HepG2 (cell line): ENCODE measurements at regions not wholly inside any gene's neighbourhood (a gene's known extent, or its start where the extent isn't known, plus 50 kb on each side); places are given as distances from the start of the nearest gene placed in this dataset.

Experiments
- ATAC-seq: fragments of 200-7000 bp; cut with Tn5 transposase; 3 replicates; pipeline ENCODE4 v1.9.1; 2020; ENCODE audit warnings: mild to moderate bottlenecking, moderate library complexity
- BruUV-seq: library from RNA; stranded (reverse); fragments of 400-500 nt; replicated peaks from 2 replicates; lab custom pipeline; 2021; lab: Mats Ljungman, UMichigan
- CTCF ChIA-PET: fragments of 300-600 bp; formaldehyde crosslinking; extraction: SDS; loops from one replicate; lab custom pipeline; 2021; ENCODE audit warnings: low total read pairs, inconsistent platforms, low intra/inter-chr PET ratio; lab: Yijun Ruan, JAX
- POLR2A ChIA-PET: fragments of 350-600 bp; sonication (Branson Sonifier 250); formaldehyde crosslinking; loops from one replicate; lab custom pipeline; 2020; ENCODE audit warnings: antibody characterized with exemption, inconsistent platforms; lab: Yijun Ruan, JAX
- DNase-seq: peaks from one replicate; pipeline ENCODE4 v3.0.0-alpha.2; 2015; ENCODE audit warnings: low spot score
- FAIRE-seq: peaks from 3 replicates; lab custom pipeline; 2011; peaks lifted over from hg19 to GRCh38; lab: Jason Lieb, UNC
- H2AFZ ChIP-seq: one replicate; pipeline ENCODE4 v1.6.1; 2011; ENCODE audit warnings: low read length, inconsistent platforms
- H3K27ac ChIP-seq: fragments of 300-600 bp; 3 replicates; pipeline ENCODE4 v1.8.0; 2011; ENCODE audit warnings: mixed run types, mild to moderate bottlenecking, mixed read lengths, low read length, inconsistent platforms; ENCODE audit not compliant: insufficient read depth; ENCODE audit errors: extremely low read length
- H3K27me3 ChIP-seq, 2 experiments: fragments of 200-600 bp in 1 of 2; 2 replicates in 1 of 2; 3 replicates in 1 of 2; pipeline versions ENCODE4 v1.6.0 to v1.8.0; 2011; ENCODE audit warnings: low read length in 2 of 2, mild to moderate bottlenecking in 2 of 2, moderate library complexity in 2 of 2, inconsistent platforms in 1 of 2; ENCODE audit not compliant: insufficient read depth in 2 of 2, control insufficient read depth in 1 of 2
- H3K36me3 ChIP-seq, 2 experiments: fragments of 200-600 bp in 1 of 2; replicated peaks in 1 of 2; 2 replicates in 1 of 2; 3 replicates in 1 of 2; pipeline versions ENCODE4 v1.5.1 to v1.8.0; 2011; ENCODE audit warnings: low read length in 2 of 2, inconsistent platforms in 1 of 2; ENCODE audit not compliant: insufficient read depth in 2 of 2, control insufficient read depth in 1 of 2
- H3K4me1 ChIP-seq: 2 replicates; pipeline ENCODE4 v1.5.1; 2012; ENCODE audit warnings: low read length, inconsistent platforms; ENCODE audit not compliant: insufficient read depth
- H3K4me2 ChIP-seq: 2 replicates; pipeline ENCODE4 v1.6.0; 2011; ENCODE audit warnings: low read depth, low read length, inconsistent platforms
- H3K4me3 ChIP-seq, 3 experiments: fragments of 200-600 bp in 1 of 3; sonication (generic), shearing (Covaris generic) in 1 of 3; replicated peaks in 1 of 3; 2 replicates each; pipeline ENCODE4 v1.5.1; 2011 to 2016; ENCODE audit warnings: low read length in 3 of 3, inconsistent platforms in 2 of 3, low read depth in 2 of 3, mild to moderate bottlenecking in 2 of 3, control low read depth in 1 of 3, mixed read lengths in 1 of 3; ENCODE audit not compliant: insufficient read depth in 1 of 3
- H3K79me2 ChIP-seq: one replicate; pipeline ENCODE4 v1.6.1; 2011; ENCODE audit warnings: low read length, inconsistent platforms; ENCODE audit not compliant: insufficient read depth
- H3K9ac ChIP-seq: 2 replicates; pipeline ENCODE4 v1.6.0; 2011; ENCODE audit warnings: mild to moderate bottlenecking, low read depth, low read length, inconsistent platforms; ENCODE audit not compliant: insufficient read depth
- H3K9me3 ChIP-seq: 2 replicates; pipeline ENCODE4 v1.5.1; 2012; ENCODE audit warnings: mild to moderate bottlenecking, low read length
- H4K20me1 ChIP-seq: 2 replicates; pipeline ENCODE4 v1.6.0; 2011; ENCODE audit warnings: inconsistent platforms, mild to moderate bottlenecking, low read length, moderate library complexity; ENCODE audit not compliant: insufficient read depth
- BRCA1 ChIP-seq: sonication (generic); formaldehyde crosslinking; IDR thresholded peaks from 2 replicates; pipeline ENCODE4 v1.4.0; 2020; ENCODE audit warnings: missing genetic modification reagents
- EED ChIP-seq: sonication (generic); formaldehyde crosslinking; IDR thresholded peaks from 2 replicates; pipeline ENCODE4 v1.5.0; 2020; ENCODE audit warnings: mild to moderate bottlenecking, missing genetic modification reagents
- ERF ChIP-seq: IDR thresholded peaks from 2 replicates; pipeline ENCODE4 v1.6.1; 2018; ENCODE audit warnings: missing biosample characterization, missing genetic modification reagents
- MIXL1 ChIP-seq: IDR thresholded peaks from 2 replicates; pipeline ENCODE4 v1.6.1; 2016
- STAG1 ChIP-seq: sonication (generic); formaldehyde crosslinking; IDR thresholded peaks from 2 replicates; pipeline ENCODE4 v1.4.0; 2020; ENCODE audit warnings: missing genetic modification reagents
- ZIK1 ChIP-seq: sonication (generic); formaldehyde crosslinking; IDR thresholded peaks from 2 replicates; pipeline ENCODE4 v1.5.0; 2020; ENCODE audit warnings: mild to moderate bottlenecking, low read depth, missing genetic modification reagents, borderline replicate concordance
- ZNF10 ChIP-seq: sonication (generic); formaldehyde crosslinking; IDR thresholded peaks from 2 replicates; pipeline ENCODE4 v1.4.0; 2020; ENCODE audit warnings: mild to moderate bottlenecking, low read depth, missing genetic modification reagents, borderline replicate concordance
- ZNF224 ChIP-seq: sonication (generic); formaldehyde crosslinking; IDR thresholded peaks from 2 replicates; pipeline ENCODE4 v1.5.0; 2020; ENCODE audit warnings: mild to moderate bottlenecking, missing genetic modification reagents
- ZNF414 ChIP-seq: sonication (generic); formaldehyde crosslinking; IDR thresholded peaks from 2 replicates; pipeline ENCODE4 v1.5.0; 2020; ENCODE audit warnings: missing genetic modification reagents
- ZNF432 ChIP-seq: sonication (generic); formaldehyde crosslinking; IDR thresholded peaks from 2 replicates; pipeline ENCODE4 v1.5.0; 2020; ENCODE audit warnings: missing genetic modification reagents, mild to moderate bottlenecking, borderline replicate concordance
- ZNF574 ChIP-seq: sonication (generic); formaldehyde crosslinking; IDR thresholded peaks from 2 replicates; pipeline ENCODE4 v1.4.0; 2020; ENCODE audit warnings: missing genetic modification reagents
- ZNF580 ChIP-seq: IDR thresholded peaks from 2 replicates; pipeline ENCODE4 v1.6.1; 2016; ENCODE audit warnings: low read depth, borderline replicate concordance
- ZNF788 ChIP-seq: sonication (generic); formaldehyde crosslinking; IDR thresholded peaks from 2 replicates; pipeline ENCODE4 v1.5.0; 2020; ENCODE audit warnings: mild to moderate bottlenecking, missing genetic modification reagents, borderline replicate concordance
- ZNF841 ChIP-seq: sonication (generic); formaldehyde crosslinking; IDR thresholded peaks from 2 replicates; pipeline ENCODE4 v1.8.1; 2023; ENCODE audit warnings: missing genetic modification reagents, borderline replicate concordance
- WGBS: methylation state at CpG from one replicate; pipeline ENCODE4 v1.1.6; 2017; ENCODE audit warnings: low lambda C conversion rate; 5-methylcytosine and 5-hydroxymethylcytosine counted together
- in situ Hi-C: cut with HindIII; loops from 2 replicates; pipeline ENCODE4 v1.10.0; 2017; ENCODE audit warnings: low pct_unique_long_range_greater_than_20kb; ENCODE audit not compliant: extremely low pct_ligation_motif_present
- intact Hi-C: fragments of 100-400 bp; cut with micrococcal nuclease; formaldehyde crosslinking; loops from one replicate; pipeline ENCODE4 v1.10.0; 2022; ENCODE audit not compliant: unreplicated experiment

- FAIRE-seq = no peak
- CTCF ChIA-PET = no interaction called here
These were observed 278.8 kb downstream of the TSHZ3 start for GRCh38 chr19:31070146-31071065.

More at GRCh38 chr19:31070146-31071065, 278.8 kb downstream of the TSHZ3 start:
- Histone ChIP-seq H4K20me1 (no peaks in the 10 kb centered on the region), H3K9ac (no peak overlapping the region), H3K4me1 (no peaks in the 10 kb centered on the region), H3K79me2 (no peaks in the 10 kb centered on the region), H3K4me3 (no peak overlapping the region), H3K36me3 (no peaks in the 10 kb centered on the region), H3K27me3 (no peaks in the 10 kb centered on the region; a peak in 1 of 5 replicates), H3K9me3 (peaks cover 55% of the 10 kb centered on the region), H2AFZ (no peak overlapping the region), H3K27ac (no peak overlapping the region), H3K4me2 (no peak overlapping the region)
- TF ChIP-seq ZNF224 (no peak), BRCA1 (CRISPR knock-in tag) (no peak), ERF (CRISPR knock-in tag) (no peak), ZNF580 (no peak), EED (no peak), ZNF574 (CRISPR knock-in tag) (no peak), ZNF414 (CRISPR knock-in tag) (no peak), ZNF10 (no peak), ZNF841 (CRISPR knock-in tag) (no peak), ZNF432 (CRISPR knock-in tag) (no peak), ZNF788 (CRISPR knock-in tag) (no peak), STAG1 (CRISPR knock-in tag) (no peak), ZIK1 (CRISPR knock-in tag) (no peak), MIXL1 (CRISPR knock-in tag) (no peak)
- intact Hi-C loops = no loop called here
- 31% methylated on average over 15 of the region's 15 CpGs for WGBS
- DNase-seq (no peak), ATAC-seq (no peak)
- POLR2A ChIA-PET = no interaction called here
- no TSS peak for BruUV-seq
- in situ Hi-C loops = no loop called here
